GM19099 (cell line): ENCODE measurements at regions not wholly inside any gene's neighbourhood (a gene's known extent, or its start where the extent isn't known, plus 50 kb on each side); places are given as distances from the start of the nearest gene placed in this dataset.

Experiments
- POLR2A ChIP-seq: IDR thresholded peaks from 3 replicates; pipeline ENCODE4 v1.6.1; 2011; ENCODE audit warnings: low read depth; ENCODE audit not compliant: insufficient read length; ENCODE audit errors: extremely low read depth

GRCh38 chr2:129459200-129459876, 520.1 kb upstream of the RAB6C start:
- no peak for TF ChIP-seq POLR2A

DNA sequence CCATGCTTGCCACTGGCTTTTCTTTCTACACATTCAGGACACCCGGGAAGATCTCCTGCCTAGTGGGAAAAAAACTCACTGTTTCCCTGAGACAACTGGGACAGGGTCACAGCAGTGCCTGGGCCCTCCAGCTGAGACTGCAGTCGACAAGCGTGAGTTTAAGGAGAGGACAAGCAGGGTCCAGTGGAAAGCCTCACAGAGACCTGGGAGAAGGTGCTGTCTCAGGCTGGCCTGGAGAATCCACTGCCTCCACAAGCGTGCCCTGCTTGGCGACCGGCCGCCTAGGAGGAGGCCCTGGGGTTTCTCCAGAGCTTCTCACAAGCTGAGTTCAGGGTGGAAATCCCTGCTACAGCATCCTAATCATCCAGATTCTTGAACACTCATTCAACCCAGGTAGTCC, 519.6 kb upstream of the RAB6C start:
- no peak for TF ChIP-seq POLR2A

DNA sequence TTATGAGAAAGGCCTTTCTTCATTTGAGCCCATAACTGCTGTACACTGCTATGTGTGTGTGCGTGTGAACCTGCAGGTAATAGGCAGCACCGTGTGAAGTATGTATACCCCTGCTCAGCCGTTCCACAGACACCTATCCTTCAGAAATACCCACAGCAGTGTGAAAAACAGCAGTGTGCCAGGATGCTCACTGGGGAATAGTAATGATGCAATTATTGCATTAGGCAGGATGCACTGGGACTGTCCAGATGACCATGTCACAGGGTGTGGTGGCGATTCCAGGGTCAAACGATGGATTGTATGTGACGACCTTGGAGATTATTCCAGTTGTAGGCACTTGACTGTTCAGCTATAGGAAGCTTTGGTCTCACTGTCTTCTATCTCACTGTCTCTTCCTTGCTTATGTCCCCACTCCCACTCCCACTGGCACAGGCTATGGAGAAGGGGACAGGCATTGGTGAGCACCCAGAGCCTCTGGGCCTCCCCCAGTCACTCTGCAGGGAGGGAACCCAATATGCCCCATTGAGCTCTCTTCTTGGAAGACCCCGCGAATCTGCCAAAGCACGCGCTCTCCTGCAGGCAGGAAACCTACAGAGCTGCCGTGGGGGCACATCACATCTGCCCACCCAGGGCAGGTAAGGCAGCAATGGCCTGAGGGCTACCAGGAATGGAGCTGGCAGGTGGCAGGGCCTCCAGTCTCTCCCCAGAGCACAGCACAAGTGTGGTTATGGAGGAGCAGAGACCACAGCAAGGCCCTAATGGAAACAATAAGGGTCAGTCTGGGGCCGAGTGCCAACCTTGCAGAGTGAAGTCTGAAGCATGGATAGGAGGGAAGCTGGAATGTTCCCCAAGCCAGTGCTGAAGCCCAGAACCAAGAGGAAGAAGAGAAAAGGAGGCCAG, 518.9 kb upstream of the RAB6C start:
- TF ChIP-seq POLR2A: no peak

GRCh38 chr2:129462349-129462748, 517.1 kb upstream of the RAB6C start:
- TF ChIP-seq POLR2A: no peak

GRCh38 chr2:129462967-129463366, 516.5 kb upstream of the RAB6C start:
- TF ChIP-seq POLR2A: no peak

- TF ChIP-seq POLR2A: no peak
Observed at GRCh38 chr2:129464036-129464435, 515.4 kb upstream of the RAB6C start.

- no peak for TF ChIP-seq POLR2A
Observed at GRCh38 chr2:129464631-129465030, 514.8 kb upstream of the RAB6C start.

DNA sequence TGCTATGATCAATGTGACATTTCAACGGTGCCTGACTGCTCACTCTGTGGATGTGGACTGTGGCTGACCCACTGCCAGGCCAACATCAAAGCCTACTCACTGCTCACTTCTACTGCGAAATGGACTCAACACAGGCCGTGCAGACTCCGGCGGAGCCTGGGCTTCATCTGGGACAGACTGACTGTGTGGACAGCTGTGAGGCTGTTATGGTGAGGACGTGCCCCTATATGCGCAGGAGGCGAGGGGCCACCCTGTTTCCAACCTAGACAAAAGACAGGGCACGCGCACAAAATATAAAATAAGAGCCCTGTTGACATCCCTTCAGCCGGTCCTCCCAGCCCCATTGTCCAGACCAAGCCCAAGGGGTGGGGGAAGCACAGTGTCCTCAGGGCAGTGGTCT, 514.4 kb upstream of the RAB6C start:
- TF ChIP-seq POLR2A: no peak

DNA sequence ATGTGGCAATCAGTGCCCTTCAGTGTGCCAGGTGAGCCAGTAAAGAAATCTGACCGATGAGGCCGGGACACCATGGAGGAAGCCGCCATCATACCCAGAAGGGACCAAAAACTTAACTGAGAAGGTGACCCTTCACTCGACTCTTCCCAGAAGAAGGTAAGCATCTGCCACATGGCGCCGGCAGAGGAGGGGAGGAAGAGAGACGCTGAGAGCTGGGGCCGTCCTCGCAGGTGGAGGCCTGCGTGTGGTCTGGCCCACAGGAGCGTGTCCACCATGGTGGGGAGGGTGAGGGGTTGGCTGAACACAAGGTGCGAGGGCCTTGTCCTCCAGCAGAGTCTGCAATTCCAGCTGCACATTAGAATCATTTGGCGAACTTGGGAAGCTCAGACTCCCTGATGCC, 513.1 kb upstream of the RAB6C start:
- TF ChIP-seq POLR2A: no peak

- no peak for TF ChIP-seq POLR2A
Observed at GRCh38 chr2:129467012-129467779, 512.3 kb upstream of the RAB6C start.

DNA sequence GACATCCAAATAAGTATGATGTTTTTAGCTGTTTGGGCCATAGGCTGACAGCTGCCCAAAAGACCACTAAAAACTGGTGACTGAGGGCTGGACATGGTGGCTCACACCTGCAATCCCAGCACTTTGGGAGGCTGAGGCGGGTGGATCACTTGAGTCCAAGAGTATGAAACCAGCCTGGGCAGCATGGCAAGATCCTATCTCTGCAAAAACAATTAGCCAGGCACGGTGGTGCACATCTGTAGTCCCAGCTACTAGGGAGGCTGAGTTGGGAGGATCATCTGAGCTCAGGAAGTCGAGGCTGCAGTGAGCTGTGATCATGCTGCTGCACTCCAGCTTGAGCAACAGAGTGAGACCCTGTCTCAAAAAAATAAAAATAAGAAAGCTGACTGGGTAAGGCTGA, 511.5 kb upstream of the RAB6C start:
- no peak for TF ChIP-seq POLR2A

GRCh38 chr2:129468879-129469278, 510.6 kb upstream of the RAB6C start:
- TF ChIP-seq POLR2A: no peak

DNA sequence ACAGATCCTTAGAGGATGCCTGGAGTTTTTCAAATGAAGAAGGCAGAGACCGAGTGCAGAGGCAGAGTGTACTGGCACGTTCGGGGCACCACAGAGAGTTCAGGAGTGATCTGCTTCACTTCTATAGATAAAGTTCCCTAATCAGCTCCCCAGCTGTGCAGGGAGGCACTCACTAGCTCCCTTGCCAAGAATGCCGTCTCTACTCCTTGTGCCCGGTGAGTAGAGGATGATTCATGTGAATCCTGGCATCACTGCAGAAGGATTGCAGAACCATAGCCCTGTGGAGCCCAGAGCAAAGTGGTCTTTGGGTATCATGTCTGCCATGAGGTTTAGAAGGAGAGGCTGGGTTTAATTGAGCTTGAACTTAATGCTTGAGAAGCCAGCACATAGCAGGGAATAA, 510.1 kb upstream of the RAB6C start:
- no peak for TF ChIP-seq POLR2A

DNA sequence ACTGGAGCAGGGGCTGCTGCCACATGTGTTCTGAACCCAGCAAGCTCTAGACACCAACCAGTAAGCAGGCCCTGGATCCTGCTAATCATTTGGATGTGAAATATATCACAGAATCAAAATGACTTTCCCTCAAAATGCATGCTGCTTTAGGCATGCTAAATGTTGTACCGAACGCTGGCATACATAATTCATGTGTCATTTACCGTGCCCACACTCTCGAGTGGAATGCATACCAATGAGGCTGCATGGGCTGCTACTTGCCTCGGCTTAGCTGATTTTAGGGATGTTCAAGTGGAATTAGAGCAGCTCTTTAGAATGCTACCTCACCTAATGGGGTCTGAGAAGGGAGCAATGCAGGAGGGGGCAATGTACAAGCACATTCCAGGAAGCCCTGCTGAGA, 509.6 kb upstream of the RAB6C start:
- TF ChIP-seq POLR2A: no peak

DNA sequence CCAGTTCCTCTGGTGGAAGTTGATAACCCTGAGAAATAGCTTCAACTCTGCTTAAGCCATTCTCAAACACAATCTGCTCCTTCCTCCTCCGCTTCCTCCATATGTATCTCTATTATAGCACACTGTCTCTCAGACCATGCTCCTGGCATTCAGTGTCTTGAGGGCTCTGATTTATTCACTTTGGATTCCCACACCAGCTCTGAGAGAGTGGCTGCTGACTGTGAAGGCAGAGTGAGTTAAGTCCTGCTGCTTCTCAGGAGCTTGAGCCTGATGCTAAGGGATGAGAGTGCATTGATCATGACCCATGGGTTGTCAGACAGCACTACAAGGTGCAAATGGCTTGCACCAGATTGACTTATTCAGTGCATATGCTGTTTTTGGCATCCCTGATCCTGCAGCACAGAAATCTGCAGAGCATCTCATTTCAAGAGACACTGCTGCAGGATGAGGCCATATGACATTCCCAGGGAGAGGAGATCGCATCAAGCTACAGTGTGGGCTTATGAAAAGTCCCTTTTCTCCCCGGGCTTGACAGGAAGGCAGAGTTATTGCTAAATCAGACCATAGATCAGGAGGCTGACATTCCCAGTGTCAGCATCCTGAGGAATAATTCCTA, 500.5 kb upstream of the RAB6C start:
- TF ChIP-seq POLR2A: no peak
